ENCODE measurements at regions not wholly inside any gene's neighbourhood (a gene's known extent, or its start where the extent isn't known, plus 50 kb on each side); places are given as distances from the start of the nearest gene placed in this dataset.

DNA sequence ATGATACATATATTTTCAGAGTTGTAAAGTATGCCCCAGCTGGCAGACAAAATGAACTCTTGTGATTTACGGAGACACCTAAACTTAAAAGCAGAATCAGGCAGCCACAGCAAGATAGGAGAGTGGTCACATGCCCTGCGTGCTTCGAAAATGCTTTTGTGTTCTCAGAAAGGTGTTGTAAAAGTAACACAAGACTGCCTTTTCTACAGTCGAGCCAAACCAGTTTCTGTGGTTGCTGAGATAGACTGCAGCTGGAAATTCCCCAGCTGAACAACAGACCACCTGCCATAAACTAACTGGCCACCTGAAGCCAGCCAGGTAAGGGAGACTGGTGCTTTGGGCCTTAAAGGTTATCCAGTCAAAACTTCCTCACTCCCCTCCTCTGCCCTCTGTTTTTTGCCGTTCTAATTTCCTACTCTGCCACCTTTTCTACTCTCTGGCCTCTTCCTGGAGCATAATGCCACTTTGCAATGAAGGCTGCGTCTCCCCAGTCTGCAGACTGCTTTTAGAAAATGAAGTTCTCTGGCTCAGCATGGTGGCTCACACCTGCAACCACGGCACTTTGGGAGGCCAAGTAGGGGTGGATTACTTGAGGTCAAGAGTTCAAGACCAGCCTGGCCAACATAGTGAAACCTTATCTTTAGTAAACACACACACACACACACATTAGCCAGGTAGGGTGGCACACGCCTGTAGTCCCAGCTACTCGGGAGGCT, 381.2 kb upstream of the SLITRK1 start:
- CTCF ChIA-PET: no interaction called here
- intact Hi-C loops (cut with micrococcal nuclease): no loop called here

DNA sequence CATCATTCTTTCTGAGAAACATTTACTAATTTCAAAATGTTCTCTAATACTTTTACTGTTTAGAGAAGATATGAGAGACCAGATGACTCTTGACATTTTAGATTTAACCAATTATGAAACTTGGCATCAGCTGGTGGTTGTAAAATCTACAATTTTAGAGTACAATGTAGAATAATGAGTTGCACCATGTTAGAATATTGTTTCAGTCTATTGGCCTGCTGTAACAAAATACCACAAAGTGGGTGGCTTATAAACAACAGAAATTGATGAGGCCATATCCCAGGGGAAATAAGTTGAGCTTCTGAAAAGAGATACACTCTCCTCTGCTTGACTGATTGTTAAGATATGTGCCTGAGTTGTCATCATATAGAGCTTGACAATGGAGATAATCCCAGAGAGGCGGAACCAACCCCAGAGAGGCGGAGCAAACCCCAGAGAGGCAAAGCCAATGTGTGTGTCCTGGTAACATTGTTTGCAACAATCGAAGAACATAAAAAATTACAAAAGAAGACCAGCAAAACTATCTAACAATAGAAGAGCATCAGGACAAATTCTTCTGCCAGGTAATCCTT, 373.0 kb upstream of the SLITRK1 start:
- ChIA-PET CTCF (no interaction called here), POLR2A (no interaction called here)
- peaks cover 14% of the 10 kb centered on the region for H3K9me3 Mint-ChIP-seq
- ATAC-seq (ENCODE audit: low read depth) (no peak), DNase-seq (no peak)
- H3K27ac Mint-ChIP-seq: no peak overlapping the region
- no peaks in the 10 kb centered on the region for H3K4me1 Mint-ChIP-seq
- no peaks in the 10 kb centered on the region for H3K36me3 Mint-ChIP-seq (ENCODE audit: low read depth)
- intact Hi-C loops (cut with micrococcal nuclease): no loop called here
- H3K27me3 Mint-ChIP-seq: no peaks in the 10 kb centered on the region
- TF ChIP-seq, protein P1, sequence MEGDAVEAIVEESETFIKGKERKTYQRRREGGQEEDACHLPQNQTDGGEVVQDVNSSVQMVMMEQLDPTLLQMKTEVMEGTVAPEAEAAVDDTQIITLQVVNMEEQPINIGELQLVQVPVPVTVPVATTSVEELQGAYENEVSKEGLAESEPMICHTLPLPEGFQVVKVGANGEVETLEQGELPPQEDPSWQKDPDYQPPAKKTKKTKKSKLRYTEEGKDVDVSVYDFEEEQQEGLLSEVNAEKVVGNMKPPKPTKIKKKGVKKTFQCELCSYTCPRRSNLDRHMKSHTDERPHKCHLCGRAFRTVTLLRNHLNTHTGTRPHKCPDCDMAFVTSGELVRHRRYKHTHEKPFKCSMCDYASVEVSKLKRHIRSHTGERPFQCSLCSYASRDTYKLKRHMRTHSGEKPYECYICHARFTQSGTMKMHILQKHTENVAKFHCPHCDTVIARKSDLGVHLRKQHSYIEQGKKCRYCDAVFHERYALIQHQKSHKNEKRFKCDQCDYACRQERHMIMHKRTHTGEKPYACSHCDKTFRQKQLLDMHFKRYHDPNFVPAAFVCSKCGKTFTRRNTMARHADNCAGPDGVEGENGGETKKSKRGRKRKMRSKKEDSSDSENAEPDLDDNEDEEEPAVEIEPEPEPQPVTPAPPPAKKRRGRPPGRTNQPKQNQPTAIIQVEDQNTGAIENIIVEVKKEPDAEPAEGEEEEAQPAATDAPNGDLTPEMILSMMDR (IDR thresholded peaks at IDR 0.05): no peak
- no peak overlapping the region for H3K4me3 Mint-ChIP-seq

More for the DNA sequence above, 381.2 kb upstream of the SLITRK1 start:
- Mint-ChIP-seq H3K4me3 (no peak overlapping the region), H3K9me3 (peaks cover 5% of the 10 kb centered on the region), H3K36me3 (ENCODE audit: low read depth) (no peaks in the 10 kb centered on the region), H3K27ac (no peak overlapping the region), H3K27me3 (no peaks in the 10 kb centered on the region), H3K4me1 (no peaks in the 10 kb centered on the region)
- ATAC-seq (ENCODE audit: low read depth): no peak
- POLR2A ChIA-PET: no interaction called here
- no peak for DNase-seq
- TF ChIP-seq, protein P1 (IDR thresholded peaks at IDR 0.05): no peak

DNA sequence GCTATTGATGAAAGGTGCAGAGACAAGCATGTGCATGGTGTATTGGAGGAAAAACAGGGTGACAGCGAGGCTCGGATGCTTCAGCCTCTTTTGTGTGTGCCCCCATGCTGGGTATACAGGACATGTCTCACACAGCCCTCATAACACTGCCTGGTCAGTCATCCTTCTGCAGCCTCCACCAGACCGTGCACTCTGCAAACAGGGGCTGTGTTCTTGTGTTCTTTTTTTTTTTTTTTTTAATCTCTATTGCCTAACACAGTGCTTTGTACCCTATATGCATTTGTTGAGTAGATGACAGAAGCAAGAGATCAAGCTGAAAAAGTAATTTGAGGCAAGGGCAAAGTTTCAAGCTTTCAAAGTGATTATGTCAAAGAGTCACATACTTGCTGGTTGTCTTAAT, 367.2 kb upstream of the SLITRK1 start:
- ChIA-PET CTCF (no interaction called here), POLR2A (no interaction called here)
- no peaks in the 10 kb centered on the region for H3K4me1 Mint-ChIP-seq
- H3K27ac Mint-ChIP-seq: no peak overlapping the region
- TF ChIP-seq, protein P1 (IDR thresholded peaks at IDR 0.05): no peak
- peaks cover 11% of the 10 kb centered on the region for H3K9me3 Mint-ChIP-seq
- intact Hi-C loops (cut with micrococcal nuclease): no loop called here
- no peaks in the 10 kb centered on the region for H3K27me3 Mint-ChIP-seq
- DNase-seq (no peak), ATAC-seq (ENCODE audit: low read depth) (no peak)
- H3K36me3 Mint-ChIP-seq (ENCODE audit: low read depth): no peaks in the 10 kb centered on the region
- no peak overlapping the region for H3K4me3 Mint-ChIP-seq

DNA sequence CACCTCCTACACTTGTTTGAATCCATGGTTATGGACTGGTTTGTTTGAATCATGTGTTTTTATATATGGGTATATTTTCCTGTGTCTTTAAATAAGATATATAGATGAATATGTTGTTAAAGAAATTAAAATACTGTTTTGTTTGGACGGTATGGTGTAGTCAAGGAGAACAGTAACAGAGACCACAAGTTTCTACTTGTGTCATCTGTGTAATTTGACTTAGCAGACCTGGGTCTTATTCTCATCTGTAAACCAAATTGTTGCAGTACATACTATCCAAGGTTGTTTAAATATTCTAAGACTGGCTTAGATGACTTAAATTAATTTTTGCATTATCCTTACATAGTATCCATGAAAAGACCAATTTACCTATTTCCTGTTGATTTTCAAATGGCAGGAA, 361.1 kb upstream of the SLITRK1 start:
- POLR2A ChIA-PET: no interaction called here
- CTCF ChIA-PET: no interaction called here
- Mint-ChIP-seq H3K36me3 (ENCODE audit: low read depth) (no peaks in the 10 kb centered on the region), H3K27ac (no peak overlapping the region), H3K4me1 (no peaks in the 10 kb centered on the region), H3K9me3 (peaks cover 5% of the 10 kb centered on the region), H3K27me3 (no peaks in the 10 kb centered on the region), H3K4me3 (no peak overlapping the region)
- no peak for DNase-seq
- TF ChIP-seq, protein P1 (IDR thresholded peaks at IDR 0.05): no peak
- intact Hi-C loops (cut with micrococcal nuclease): no loop called here
- no peak for ATAC-seq (ENCODE audit: low read depth)

DNA sequence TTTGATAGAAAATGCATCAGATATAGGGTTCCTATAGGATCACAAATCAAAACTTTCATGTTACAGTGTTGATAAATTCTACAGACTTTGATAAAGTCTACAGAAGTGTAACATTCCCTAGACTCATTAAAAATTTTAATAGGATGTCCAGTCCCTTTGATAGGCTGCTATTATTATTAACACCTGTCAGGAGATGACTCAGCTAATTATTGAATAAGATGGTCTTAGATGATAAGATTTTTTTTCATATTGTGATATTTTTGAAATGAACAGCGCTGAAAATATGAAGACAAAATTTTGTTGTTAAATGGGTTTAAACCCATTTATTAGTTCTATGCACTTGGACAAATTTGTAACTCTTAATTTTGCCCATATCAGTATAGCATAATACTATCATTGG, 356.8 kb upstream of the SLITRK1 start:
- intact Hi-C loops (cut with micrococcal nuclease): no loop called here
- Mint-ChIP-seq H3K36me3 (ENCODE audit: low read depth) (no peaks in the 10 kb centered on the region), H3K9me3 (peaks cover 5% of the 10 kb centered on the region), H3K27me3 (no peaks in the 10 kb centered on the region), H3K27ac (no peak overlapping the region), H3K4me3 (no peak overlapping the region), H3K4me1 (no peaks in the 10 kb centered on the region)
- ChIA-PET POLR2A (no interaction called here), CTCF (no interaction called here)
- DNase-seq: no peak
- TF ChIP-seq, protein P1 (IDR thresholded peaks at IDR 0.05): no peak
- ATAC-seq (ENCODE audit: low read depth): no peak

Measured in activated B cell treated with CpG ODN at 0.5 μM for 24 hours (primary cell).